GDM1 (cell line): ENCODE measurements at regions not wholly inside any gene's neighbourhood (a gene's known extent, or its start where the extent isn't known, plus 50 kb on each side); places are given as distances from the start of the nearest gene placed in this dataset.
A peak's percentile ranks its signal among the peaks of the same experiment; 100 is the strongest.
"Not testable (repeated sequence)": the region's sequence is repeated elsewhere in the genome, so short reads cannot be mapped to it uniquely, and the experiment has no call there.

Experiments
- DNase-seq: peaks from one replicate; lab custom pipeline; 2025; lab: John Stamatoyannopoulos, UW

DNA sequence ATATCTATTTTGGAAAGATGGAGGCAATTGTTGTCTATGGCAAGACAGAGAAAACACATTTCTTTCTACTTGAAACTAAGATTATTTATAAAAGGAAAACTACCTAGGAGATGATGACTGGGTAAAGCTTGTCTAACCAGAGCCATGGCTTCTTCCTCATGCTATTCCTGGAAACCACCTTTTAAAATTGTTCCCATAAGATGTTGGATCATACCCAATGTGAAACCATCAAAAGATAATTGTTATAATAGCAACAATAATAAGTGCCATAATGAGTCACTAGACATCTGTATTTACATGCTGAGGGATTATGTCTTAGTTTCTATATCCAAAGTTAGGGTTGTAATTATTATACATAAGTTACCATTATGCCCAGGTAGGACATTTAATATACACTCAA lies 428.4 kb downstream of the KCNJ2 start:
- no peak for DNase-seq

DNA sequence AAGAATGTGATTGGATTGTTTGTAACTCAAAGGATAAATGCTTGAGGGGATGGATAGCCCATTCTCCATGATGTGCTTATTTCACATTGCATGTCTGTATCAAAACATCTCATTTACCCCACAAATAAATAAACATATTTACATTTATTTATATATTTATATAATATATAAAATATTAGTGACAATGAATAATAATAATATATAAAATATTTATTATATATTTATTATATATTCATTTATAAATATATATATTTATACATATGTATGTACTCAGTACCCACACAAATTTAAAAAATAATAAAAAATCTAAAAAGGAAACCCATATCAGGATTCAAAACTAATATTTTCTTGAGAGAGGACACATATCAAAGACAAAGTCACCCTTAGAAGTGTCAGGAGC lies 429.9 kb downstream of the KCNJ2 start:
- no peak for DNase-seq

DNA sequence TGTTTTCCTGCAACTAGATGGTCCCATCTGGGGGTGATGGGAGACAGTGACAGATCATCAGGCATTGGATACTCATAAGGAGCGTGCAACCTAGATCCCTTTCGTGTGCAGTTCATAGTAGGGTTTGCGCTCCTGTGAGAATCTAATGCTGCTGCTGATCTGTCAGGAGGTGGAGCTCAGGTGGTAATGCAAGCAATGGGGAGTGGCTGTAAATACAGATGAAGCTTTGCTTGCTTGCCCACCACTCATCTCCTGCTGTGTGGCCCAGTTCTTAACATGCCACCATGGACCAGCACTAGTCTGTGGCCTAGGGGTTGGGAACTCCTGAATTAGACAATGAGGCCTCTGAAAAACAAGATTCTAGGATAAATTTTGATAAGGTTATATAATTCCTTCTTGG lies 430.6 kb downstream of the KCNJ2 start:
- not testable (repeated sequence) for DNase-seq

GRCh38 chr17:70603226-70603625 lies 433.9 kb downstream of the KCNJ2 start:
- DNase-seq = no peak

GRCh38 chr17:70604854-70605253 lies 435.5 kb downstream of the KCNJ2 start:
- DNase-seq = no peak

DNA sequence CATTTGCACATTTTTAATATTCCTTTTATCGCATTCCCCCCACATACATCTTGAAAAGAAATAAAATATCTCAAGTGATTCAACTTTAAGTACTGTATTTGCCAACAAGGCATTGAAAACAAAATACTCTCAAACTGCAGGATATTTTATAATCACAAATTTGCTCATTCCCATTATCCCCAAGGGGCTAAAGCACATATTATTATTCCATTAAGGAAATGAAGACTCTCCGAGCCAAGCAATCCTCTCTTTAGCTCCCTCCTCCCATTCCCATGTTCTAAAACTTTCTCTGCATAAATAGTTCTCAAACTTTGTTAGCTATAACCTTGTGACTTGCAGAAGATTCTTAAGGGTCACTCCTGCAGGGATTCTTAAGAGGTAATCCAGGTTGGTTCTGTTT lies 436.8 kb downstream of the KCNJ2 start:
- no peak for DNase-seq

- no peak for DNase-seq
Observed at GRCh38 chr17:70608193-70608592, 438.9 kb downstream of the KCNJ2 start.

- no peak for DNase-seq
Observed at GRCh38 chr17:70608957-70609356, 439.6 kb downstream of the KCNJ2 start.

DNA sequence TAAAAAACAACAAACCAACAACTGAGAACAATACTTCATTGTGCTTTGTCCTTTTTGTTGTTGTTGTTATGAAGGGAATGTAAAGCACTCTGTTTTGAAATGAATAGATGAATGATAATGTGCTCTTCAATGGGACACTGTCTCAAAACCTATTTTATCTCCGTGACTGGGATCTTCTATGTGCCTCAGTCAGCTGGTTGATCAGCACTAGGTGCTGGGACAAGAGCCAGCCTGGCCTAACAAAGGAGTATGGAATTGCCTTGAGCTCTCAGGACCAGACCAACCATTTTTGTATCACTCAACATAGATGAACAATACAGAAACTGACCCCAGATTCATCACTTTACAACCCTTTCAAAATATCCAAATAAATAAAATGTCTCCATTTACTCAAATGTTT lies 440.2 kb downstream of the KCNJ2 start:
- DNase-seq = no peak

- no peak for DNase-seq
Observed at GRCh38 chr17:70610161-70610560, 440.8 kb downstream of the KCNJ2 start.

DNA sequence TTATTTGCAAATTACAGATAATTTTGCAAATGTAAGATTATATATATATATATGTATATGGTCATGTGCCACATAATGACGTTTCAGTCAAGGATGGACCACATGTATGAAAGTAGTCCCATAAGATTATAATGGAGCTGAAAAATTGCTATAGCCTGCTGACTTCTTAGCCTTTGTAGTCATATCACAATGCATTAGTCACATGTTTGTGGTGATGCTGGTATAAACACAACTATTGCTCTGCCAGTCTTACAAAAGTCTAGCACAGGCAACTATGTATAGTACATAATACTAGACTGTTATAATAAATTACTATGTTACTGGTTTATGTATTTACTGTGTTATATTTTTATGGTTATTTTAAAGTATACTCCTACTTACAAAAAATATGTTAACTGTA lies 444.3 kb downstream of the KCNJ2 start:
- no peak for DNase-seq

GRCh38 chr17:70615831-70616230 lies 446.5 kb downstream of the KCNJ2 start:
- DNase-seq = no peak

GRCh38 chr17:70618641-70619040 lies 449.3 kb downstream of the KCNJ2 start:
- no peak for DNase-seq

DNA sequence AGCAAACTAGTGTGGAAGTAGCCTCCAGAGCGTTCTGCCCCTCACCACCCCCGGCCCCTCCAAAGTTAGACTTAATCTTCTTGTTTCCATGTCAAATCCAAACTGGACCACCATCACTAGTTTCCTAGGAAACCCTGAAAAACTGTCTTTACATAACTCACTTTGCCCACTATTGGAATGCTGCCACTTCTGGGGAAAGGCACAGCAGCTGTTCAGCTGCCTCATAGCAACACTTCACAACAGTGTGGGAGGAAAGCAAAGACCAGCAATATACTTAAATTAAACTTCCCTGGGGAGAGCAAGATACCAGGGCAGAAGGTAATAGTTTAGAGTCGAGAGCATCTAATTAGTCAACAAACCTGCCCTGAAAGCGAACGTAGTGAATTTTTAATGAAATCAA lies 452.2 kb downstream of the KCNJ2 start:
- no peak for DNase-seq

DNA sequence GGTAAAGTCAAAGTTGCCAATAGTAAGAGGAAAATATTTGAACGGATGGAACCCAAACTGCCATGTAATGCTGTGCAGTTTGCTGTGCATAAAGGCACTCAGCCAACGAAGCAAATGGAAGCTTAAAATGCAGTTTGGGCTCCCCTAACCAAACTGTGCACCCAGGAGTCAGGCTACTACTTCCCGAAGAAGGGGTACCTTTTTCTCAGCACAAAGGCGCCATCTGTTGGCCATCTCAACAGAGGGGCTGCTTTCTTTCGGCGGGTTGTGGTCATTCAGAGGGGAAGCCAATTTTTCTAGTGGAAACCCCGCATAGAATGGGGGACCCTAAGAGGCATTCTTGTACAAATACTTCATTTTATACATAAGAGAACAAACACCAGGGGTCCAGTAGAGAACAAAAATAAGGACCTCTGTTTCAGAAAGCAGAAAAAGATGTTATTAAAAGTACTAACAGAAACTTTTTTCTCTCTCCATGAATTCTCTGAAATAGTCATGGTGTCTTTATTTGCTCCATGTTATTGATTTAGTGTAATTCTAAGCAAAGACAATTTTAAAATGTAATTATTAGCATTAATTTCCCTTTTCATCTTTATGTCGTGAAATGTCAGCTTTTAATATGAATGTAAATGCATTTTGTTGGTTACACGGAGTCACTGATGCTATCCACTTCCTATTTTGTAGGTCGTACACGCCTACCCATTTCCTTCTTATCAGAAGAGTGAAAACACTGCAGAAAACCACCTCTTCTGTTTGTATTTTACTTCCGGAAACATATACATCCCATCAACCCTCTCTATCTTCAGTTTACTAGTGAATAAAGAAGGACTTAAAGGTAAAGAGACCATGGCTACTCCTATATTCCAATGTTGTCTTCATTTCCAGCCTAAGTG lies 453.3 kb downstream of the KCNJ2 start:
- DNase-seq = peak; percentile 6

GRCh38 chr17:70624211-70624610 lies 454.9 kb downstream of the KCNJ2 start:
- no peak for DNase-seq

DNA sequence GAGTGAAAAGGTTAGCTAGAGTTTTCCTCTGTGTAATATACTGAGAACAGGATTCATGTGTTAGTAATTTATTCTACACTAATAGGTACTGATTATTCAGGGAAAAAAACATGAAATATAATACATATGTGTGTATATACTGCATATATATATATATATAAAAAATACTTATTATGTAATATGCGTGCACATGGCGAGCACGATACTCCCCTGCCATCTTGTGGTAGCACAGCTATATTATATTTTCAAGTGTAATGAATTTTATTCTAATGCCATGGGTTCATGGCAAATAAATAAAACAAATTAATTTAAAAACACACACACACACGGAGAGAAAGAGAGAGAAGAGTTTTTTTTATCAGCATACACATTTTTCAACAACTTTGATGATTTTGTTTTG lies 460.6 kb downstream of the KCNJ2 start:
- DNase-seq = no peak

DNA sequence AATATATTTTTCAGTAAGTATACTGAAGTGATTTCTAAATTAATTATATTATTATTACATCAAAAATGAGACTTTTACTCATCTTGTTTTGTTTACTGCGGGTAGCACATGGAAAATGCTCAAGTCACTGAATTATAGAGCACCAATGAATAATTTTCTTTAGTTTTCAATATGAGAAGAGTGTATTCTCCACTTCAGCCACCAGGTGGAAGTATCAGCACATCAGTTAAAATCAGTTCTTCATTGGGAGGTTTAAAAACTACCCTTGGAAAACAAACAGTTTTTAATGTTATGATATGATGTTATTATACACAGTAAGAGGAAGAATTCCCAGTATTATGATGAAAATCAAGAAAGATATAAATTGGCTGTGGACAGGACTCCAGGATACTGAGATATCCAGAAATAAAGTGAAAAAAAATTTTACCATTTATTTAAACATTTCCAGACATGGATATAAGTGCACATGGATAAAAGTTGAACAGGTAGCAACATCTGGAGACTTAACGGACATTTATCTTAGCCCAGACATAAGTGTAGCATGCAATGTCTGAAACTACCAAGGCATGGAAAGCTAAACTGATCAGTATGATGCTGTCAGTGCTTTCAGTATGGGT lies 467.3 kb downstream of the KCNJ2 start:
- DNase-seq = no peak

- no peak for DNase-seq
Observed at GRCh38 chr17:70642059-70642458, 472.7 kb downstream of the KCNJ2 start.

DNA sequence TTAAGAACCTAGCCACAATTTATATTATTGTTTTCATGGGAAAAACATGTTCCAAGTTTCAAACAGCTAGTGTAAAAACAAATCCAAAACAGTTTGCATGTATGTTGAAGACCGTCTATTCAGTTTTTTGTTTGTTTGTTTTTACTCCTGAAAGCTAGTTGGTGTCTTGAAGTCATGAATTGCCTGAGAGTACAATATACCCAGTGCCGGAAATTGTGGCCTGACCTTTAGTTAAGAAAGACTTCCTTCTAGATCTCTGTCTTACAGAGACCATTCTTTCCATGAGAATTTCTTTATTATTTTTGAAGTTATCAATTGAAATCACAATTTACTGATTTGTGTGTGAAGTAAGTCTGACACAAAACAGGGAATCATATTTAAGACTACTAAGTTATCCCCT lies 474.8 kb downstream of the KCNJ2 start:
- DNase-seq = no peak

DNA sequence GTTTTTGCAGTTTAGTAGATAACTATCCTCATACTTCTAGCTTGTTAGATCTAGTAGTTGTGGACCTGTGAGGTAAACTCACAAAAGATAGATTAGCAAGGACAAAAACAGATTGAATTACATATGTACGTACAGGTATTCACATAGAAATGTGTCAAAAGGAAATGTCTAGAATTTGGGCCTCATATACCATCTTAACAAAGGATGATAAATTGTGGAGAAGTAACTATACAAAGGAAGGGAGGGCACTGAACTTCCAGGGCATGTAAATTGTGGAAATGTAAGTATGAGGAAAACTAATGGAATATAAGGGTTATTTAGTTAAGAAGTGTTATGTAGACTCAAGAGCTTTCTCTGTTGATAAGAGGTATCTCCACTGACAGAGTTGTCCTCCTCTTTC lies 477.3 kb downstream of the KCNJ2 start:
- no peak for DNase-seq

DNA sequence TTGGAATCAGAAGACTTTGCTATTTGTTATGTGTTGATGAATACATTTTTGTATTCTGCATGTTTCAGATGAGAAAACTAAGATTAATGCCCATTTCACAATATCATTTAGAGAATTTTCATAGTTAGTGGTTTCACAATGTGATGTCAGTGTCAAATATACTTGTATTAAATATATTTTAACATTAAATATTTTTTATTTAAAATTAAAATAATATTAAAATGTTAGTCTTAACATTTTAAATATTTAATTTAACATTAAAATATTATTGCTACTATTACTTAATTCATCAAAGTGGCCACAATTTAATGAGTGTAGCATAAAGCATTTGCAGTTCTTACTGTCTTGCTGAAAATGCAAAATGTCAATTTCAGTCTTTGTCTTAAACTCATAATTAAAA lies 478.8 kb downstream of the KCNJ2 start:
- DNase-seq = no peak

DNA sequence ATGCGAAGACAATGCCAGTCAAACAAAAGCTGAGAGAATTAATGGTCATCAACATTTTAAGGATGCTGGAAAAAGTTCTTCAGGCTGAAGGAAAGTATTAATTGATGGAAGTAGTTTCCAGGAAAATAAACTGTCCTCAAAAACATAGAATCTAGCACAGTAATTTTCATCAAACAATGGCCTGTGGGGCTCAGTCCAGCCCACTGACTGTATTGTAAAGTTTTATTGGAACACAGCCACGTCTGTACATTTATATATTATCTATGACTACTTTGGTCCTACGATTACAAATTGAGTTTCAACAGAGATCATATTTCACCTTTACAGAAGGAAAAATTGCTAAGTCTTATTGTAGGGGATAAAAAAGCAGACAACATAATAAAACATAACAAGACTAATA lies 484.5 kb downstream of the KCNJ2 start:
- no peak for DNase-seq

GRCh38 chr17:70654706-70655105 lies 485.4 kb downstream of the KCNJ2 start:
- DNase-seq = no peak
